HepG2 (cell line): ENCODE measurements at regions not wholly inside any gene's neighbourhood (a gene's known extent, or its start where the extent isn't known, plus 50 kb on each side); places are given as distances from the start of the nearest gene placed in this dataset.

Experiments
- ATAC-seq: fragments of 200-7000 bp; cut with Tn5 transposase; 3 replicates; pipeline ENCODE4 v1.9.1; 2020; ENCODE audit warnings: mild to moderate bottlenecking, moderate library complexity
- BruUV-seq: library from RNA; stranded (reverse); fragments of 400-500 nt; replicated peaks from 2 replicates; lab custom pipeline; 2021; lab: Mats Ljungman, UMichigan
- CTCF ChIA-PET: fragments of 300-600 bp; formaldehyde crosslinking; extraction: SDS; loops from one replicate; lab custom pipeline; 2021; ENCODE audit warnings: low total read pairs, inconsistent platforms, low intra/inter-chr PET ratio; lab: Yijun Ruan, JAX
- POLR2A ChIA-PET: fragments of 350-600 bp; sonication (Branson Sonifier 250); formaldehyde crosslinking; loops from one replicate; lab custom pipeline; 2020; ENCODE audit warnings: antibody characterized with exemption, inconsistent platforms; lab: Yijun Ruan, JAX
- DNase-seq: peaks from one replicate; pipeline ENCODE4 v3.0.0-alpha.2; 2015; ENCODE audit warnings: low spot score
- FAIRE-seq: peaks from 3 replicates; lab custom pipeline; 2011; peaks lifted over from hg19 to GRCh38; lab: Jason Lieb, UNC
- H2AFZ ChIP-seq: one replicate; pipeline ENCODE4 v1.6.1; 2011; ENCODE audit warnings: low read length, inconsistent platforms
- H3K27ac ChIP-seq: fragments of 300-600 bp; 3 replicates; pipeline ENCODE4 v1.8.0; 2011; ENCODE audit warnings: mixed run types, mild to moderate bottlenecking, mixed read lengths, low read length, inconsistent platforms; ENCODE audit not compliant: insufficient read depth; ENCODE audit errors: extremely low read length
- H3K27me3 ChIP-seq, 2 experiments: fragments of 200-600 bp in 1 of 2; 2 replicates in 1 of 2; 3 replicates in 1 of 2; pipeline versions ENCODE4 v1.6.0 to v1.8.0; 2011; ENCODE audit warnings: low read length in 2 of 2, mild to moderate bottlenecking in 2 of 2, moderate library complexity in 2 of 2, inconsistent platforms in 1 of 2; ENCODE audit not compliant: insufficient read depth in 2 of 2, control insufficient read depth in 1 of 2
- H3K36me3 ChIP-seq, 2 experiments: fragments of 200-600 bp in 1 of 2; replicated peaks in 1 of 2; 2 replicates in 1 of 2; 3 replicates in 1 of 2; pipeline versions ENCODE4 v1.5.1 to v1.8.0; 2011; ENCODE audit warnings: low read length in 2 of 2, inconsistent platforms in 1 of 2; ENCODE audit not compliant: insufficient read depth in 2 of 2, control insufficient read depth in 1 of 2
- H3K4me1 ChIP-seq: 2 replicates; pipeline ENCODE4 v1.5.1; 2012; ENCODE audit warnings: low read length, inconsistent platforms; ENCODE audit not compliant: insufficient read depth
- H3K4me2 ChIP-seq: 2 replicates; pipeline ENCODE4 v1.6.0; 2011; ENCODE audit warnings: low read depth, low read length, inconsistent platforms
- H3K4me3 ChIP-seq, 3 experiments: fragments of 200-600 bp in 1 of 3; sonication (generic), shearing (Covaris generic) in 1 of 3; replicated peaks in 1 of 3; 2 replicates each; pipeline ENCODE4 v1.5.1; 2011 to 2016; ENCODE audit warnings: low read length in 3 of 3, inconsistent platforms in 2 of 3, low read depth in 2 of 3, mild to moderate bottlenecking in 2 of 3, control low read depth in 1 of 3, mixed read lengths in 1 of 3; ENCODE audit not compliant: insufficient read depth in 1 of 3
- H3K79me2 ChIP-seq: one replicate; pipeline ENCODE4 v1.6.1; 2011; ENCODE audit warnings: low read length, inconsistent platforms; ENCODE audit not compliant: insufficient read depth
- H3K9ac ChIP-seq: 2 replicates; pipeline ENCODE4 v1.6.0; 2011; ENCODE audit warnings: mild to moderate bottlenecking, low read depth, low read length, inconsistent platforms; ENCODE audit not compliant: insufficient read depth
- H3K9me3 ChIP-seq: 2 replicates; pipeline ENCODE4 v1.5.1; 2012; ENCODE audit warnings: mild to moderate bottlenecking, low read length
- H4K20me1 ChIP-seq: 2 replicates; pipeline ENCODE4 v1.6.0; 2011; ENCODE audit warnings: inconsistent platforms, mild to moderate bottlenecking, low read length, moderate library complexity; ENCODE audit not compliant: insufficient read depth
- GATA4 ChIP-seq: sonication (generic); IDR thresholded peaks from 2 replicates; pipeline ENCODE4 v1.6.1; 2016; ENCODE audit warnings: antibody characterized with exemption, low read depth, borderline replicate concordance
- HNRNPL ChIP-seq: fragments of 200-400 bp; formaldehyde crosslinking; IDR thresholded peaks from 2 replicates; pipeline ENCODE4 v1.6.1; 2017; ENCODE audit warnings: mild to moderate bottlenecking, low read depth, low read length
- KAT7 ChIP-seq: IDR thresholded peaks from 2 replicates; pipeline ENCODE4 v1.6.1; 2018; ENCODE audit warnings: borderline replicate concordance, missing compliant biosample characterization
- KDM1A ChIP-seq: IDR thresholded peaks from 2 replicates; pipeline ENCODE4 v1.6.1; 2016; ENCODE audit warnings: missing compliant biosample characterization
- KDM5A ChIP-seq: fragments of 200-600 bp; sonication (generic); IDR thresholded peaks from 2 replicates; pipeline ENCODE4 v1.7.0; 2018; ENCODE audit warnings: antibody characterized with exemption, mild to moderate bottlenecking, low read length, borderline replicate concordance
- KLF13 ChIP-seq: sonication (generic); formaldehyde crosslinking; IDR thresholded peaks from 2 replicates; pipeline ENCODE4 v1.4.0; 2020; ENCODE audit warnings: mild to moderate bottlenecking, missing genetic modification reagents
- KLF16 ChIP-seq, 2 experiments: sonication (generic) in 1 of 2; formaldehyde crosslinking in 1 of 2; IDR thresholded peaks; 2 replicates each; pipeline versions ENCODE4 v1.6.1 to v1.8.0; 2016 to 2023; ENCODE audit warnings: missing genetic modification reagents in 2 of 2, missing compliant biosample characterization in 1 of 2
- NPAS2 ChIP-seq: sonication (generic); formaldehyde crosslinking; IDR thresholded peaks from 2 replicates; pipeline ENCODE4 v1.8.0; 2022; ENCODE audit warnings: mild to moderate bottlenecking, missing genetic modification reagents, borderline replicate concordance
- SMARCE1 ChIP-seq: fragments of 450-650 bp; IDR thresholded peaks from 2 replicates; pipeline ENCODE4 v1.6.1; 2017; ENCODE audit warnings: borderline replicate concordance
- TOE1 ChIP-seq: sonication (generic); formaldehyde crosslinking; IDR thresholded peaks from 2 replicates; pipeline ENCODE4 v1.4.0; 2020; ENCODE audit warnings: mild to moderate bottlenecking, missing genetic modification reagents
- U2AF2 ChIP-seq: fragments of 200-400 bp; formaldehyde crosslinking; IDR thresholded peaks from 2 replicates; pipeline ENCODE4 v1.6.1; 2017; ENCODE audit warnings: low read depth, mild to moderate bottlenecking, low read length
- ZFP91 ChIP-seq: sonication (generic); formaldehyde crosslinking; IDR thresholded peaks from 2 replicates; pipeline ENCODE4 v1.9.0; 2022; ENCODE audit warnings: missing genetic modification reagents, mild to moderate bottlenecking, borderline replicate concordance
- ZNF264 ChIP-seq: sonication (generic); formaldehyde crosslinking; IDR thresholded peaks from 2 replicates; pipeline ENCODE4 v1.4.0; 2020; ENCODE audit warnings: missing genetic modification reagents
- ZNF44 ChIP-seq: sonication (generic); formaldehyde crosslinking; IDR thresholded peaks from 2 replicates; pipeline ENCODE4 v1.5.1; 2020; ENCODE audit warnings: mild to moderate bottlenecking, missing genetic modification reagents
- ZNF549 ChIP-seq: sonication (generic); formaldehyde crosslinking; IDR thresholded peaks from 2 replicates; pipeline ENCODE4 v1.5.0; 2020; ENCODE audit warnings: missing genetic modification reagents
- ZNF878 ChIP-seq: sonication (generic); formaldehyde crosslinking; IDR thresholded peaks from 2 replicates; pipeline ENCODE4 v1.8.1; 2023; ENCODE audit warnings: mild to moderate bottlenecking, missing genetic modification reagents, moderate library complexity
- WGBS: methylation state at CpG from one replicate; pipeline ENCODE4 v1.1.6; 2017; ENCODE audit warnings: low lambda C conversion rate; 5-methylcytosine and 5-hydroxymethylcytosine counted together
- in situ Hi-C: cut with HindIII; loops from 2 replicates; pipeline ENCODE4 v1.10.0; 2017; ENCODE audit warnings: low pct_unique_long_range_greater_than_20kb; ENCODE audit not compliant: extremely low pct_ligation_motif_present
- intact Hi-C: fragments of 100-400 bp; cut with micrococcal nuclease; formaldehyde crosslinking; loops from one replicate; pipeline ENCODE4 v1.10.0; 2022; ENCODE audit not compliant: unreplicated experiment
- TF ChIP-seq, protein P1 (sequence below): sonication (generic); formaldehyde crosslinking; IDR thresholded peaks from 2 replicates; pipeline ENCODE4 v1.4.0; 2020; ENCODE audit warnings: mild to moderate bottlenecking, low read depth, missing genetic modification reagents

- in situ Hi-C loops (no loop called here), intact Hi-C loops (no loop called here)
- H3K79me2 ChIP-seq, result no peaks in the 10 kb centered on the region
- ChIA-PET POLR2A (no interaction called here), CTCF (no interaction called here)
- H4K20me1 ChIP-seq, result no peaks in the 10 kb centered on the region
- no peaks in the 10 kb centered on the region for H3K4me1 ChIP-seq
- no peak overlapping the region for H2AFZ ChIP-seq
- H3K27me3 ChIP-seq, result no peaks in the 10 kb centered on the region
- TF ChIP-seq KLF13, result no peak
- no peak for TF ChIP-seq HNRNPL
- TF ChIP-seq ZNF878, result no peak
- TF ChIP-seq SMARCE1, result no peak
- no peak for TF ChIP-seq KDM1A (CRISPR knock-in tag)
- TF ChIP-seq KLF16 (CRISPR knock-in tag; IDR thresholded peaks at IDR 0.05), result no peak
- no peak for TF ChIP-seq ZFP91 (CRISPR knock-in tag)
- no peak for TF ChIP-seq GATA4
- TF ChIP-seq KAT7 (CRISPR knock-in tag), result no peak
- no peak for TF ChIP-seq KDM5A
- no peak for TF ChIP-seq ZNF44 (CRISPR knock-in tag)
- TF ChIP-seq U2AF2, result no peak
- no peak for TF ChIP-seq ZNF264
- TF ChIP-seq ZNF549 (CRISPR knock-in tag), result no peak
- TF ChIP-seq, protein P1, sequence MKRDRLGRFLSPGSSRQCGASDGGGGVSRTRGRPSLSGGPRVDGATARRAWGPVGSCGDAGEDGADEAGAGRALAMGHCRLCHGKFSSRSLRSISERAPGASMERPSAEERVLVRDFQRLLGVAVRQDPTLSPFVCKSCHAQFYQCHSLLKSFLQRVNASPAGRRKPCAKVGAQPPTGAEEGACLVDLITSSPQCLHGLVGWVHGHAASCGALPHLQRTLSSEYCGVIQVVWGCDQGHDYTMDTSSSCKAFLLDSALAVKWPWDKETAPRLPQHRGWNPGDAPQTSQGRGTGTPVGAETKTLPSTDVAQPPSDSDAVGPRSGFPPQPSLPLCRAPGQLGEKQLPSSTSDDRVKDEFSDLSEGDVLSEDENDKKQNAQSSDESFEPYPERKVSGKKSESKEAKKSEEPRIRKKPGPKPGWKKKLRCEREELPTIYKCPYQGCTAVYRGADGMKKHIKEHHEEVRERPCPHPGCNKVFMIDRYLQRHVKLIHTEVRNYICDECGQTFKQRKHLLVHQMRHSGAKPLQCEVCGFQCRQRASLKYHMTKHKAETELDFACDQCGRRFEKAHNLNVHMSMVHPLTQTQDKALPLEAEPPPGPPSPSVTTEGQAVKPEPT (CRISPR knock-in tag), result no peak
- TF ChIP-seq NPAS2 (CRISPR knock-in tag), result no peak
- TF ChIP-seq TOE1 (CRISPR knock-in tag), result no peak
- no peak overlapping the region for H3K27ac ChIP-seq
- ATAC-seq (no peak), FAIRE-seq (no peak), DNase-seq (no peak)
- no peak overlapping the region for H3K4me3 ChIP-seq
- no peak overlapping the region for H3K9ac ChIP-seq
- no peaks in the 10 kb centered on the region for H3K36me3 ChIP-seq
- 13% methylated on average over 7 of the region's 7 CpGs for WGBS
- H3K9me3 ChIP-seq, result peaks cover 73% of the 10 kb centered on the region
- H3K4me2 ChIP-seq, result no peak overlapping the region
- no TSS peak for BruUV-seq
Measured at GRCh38 chr14:26987744-26988363, 390.0 kb upstream of the NOVA1 start.
